Fibroblast of lung (primary cell): ENCODE measurements at regions not wholly inside any gene's neighbourhood (a gene's known extent, or its start where the extent isn't known, plus 50 kb on each side); places are given as distances from the start of the nearest gene placed in this dataset.

Experiments used
- EZH2 ChIP-seq: IDR thresholded peaks from 2 replicates; pipeline ENCODE4 v1.5.1; 2012; ENCODE audit warnings: low read length, control low read depth, mild to moderate bottlenecking; ENCODE audit errors: missing control alignments
- TF ChIP-seq, protein P1 (sequence below), 2 donors: IDR thresholded peaks in 1 of 2; conservative IDR thresholded peaks in 1 of 2; 1 replicate in 1 of 2; 2 replicates in 1 of 2; pipeline ENCODE4 v1.5.1; 2011 to 2012; ENCODE audit warnings: low read length in 2 of 2, control low read depth in 1 of 2, inconsistent platforms in 1 of 2, low read depth in 1 of 2, mild to moderate bottlenecking in 1 of 2

DNA sequence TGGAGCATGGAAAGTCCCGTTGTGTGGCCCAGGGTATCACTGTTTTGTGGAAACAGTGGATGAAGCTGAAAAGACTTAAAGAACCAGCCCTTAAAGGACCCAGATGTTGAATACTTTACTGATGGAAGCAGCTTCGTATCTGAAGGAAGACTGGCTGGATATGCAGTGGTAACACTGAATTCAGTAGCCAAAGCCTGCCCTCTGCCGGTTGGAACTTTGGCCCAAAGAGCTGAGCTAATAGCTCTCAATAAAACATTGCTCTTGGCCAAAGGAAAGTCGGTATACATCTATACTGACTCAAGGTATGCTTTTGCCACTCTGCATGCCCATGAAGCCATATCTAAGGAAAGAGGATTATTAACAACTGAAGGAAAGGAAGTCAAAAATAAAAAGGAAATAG is 885.4 kb downstream of the PDCD6IP start:
- TF ChIP-seq, protein P1, sequence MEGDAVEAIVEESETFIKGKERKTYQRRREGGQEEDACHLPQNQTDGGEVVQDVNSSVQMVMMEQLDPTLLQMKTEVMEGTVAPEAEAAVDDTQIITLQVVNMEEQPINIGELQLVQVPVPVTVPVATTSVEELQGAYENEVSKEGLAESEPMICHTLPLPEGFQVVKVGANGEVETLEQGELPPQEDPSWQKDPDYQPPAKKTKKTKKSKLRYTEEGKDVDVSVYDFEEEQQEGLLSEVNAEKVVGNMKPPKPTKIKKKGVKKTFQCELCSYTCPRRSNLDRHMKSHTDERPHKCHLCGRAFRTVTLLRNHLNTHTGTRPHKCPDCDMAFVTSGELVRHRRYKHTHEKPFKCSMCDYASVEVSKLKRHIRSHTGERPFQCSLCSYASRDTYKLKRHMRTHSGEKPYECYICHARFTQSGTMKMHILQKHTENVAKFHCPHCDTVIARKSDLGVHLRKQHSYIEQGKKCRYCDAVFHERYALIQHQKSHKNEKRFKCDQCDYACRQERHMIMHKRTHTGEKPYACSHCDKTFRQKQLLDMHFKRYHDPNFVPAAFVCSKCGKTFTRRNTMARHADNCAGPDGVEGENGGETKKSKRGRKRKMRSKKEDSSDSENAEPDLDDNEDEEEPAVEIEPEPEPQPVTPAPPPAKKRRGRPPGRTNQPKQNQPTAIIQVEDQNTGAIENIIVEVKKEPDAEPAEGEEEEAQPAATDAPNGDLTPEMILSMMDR (conservative IDR thresholded peaks at IDR 0.05 in 1 of 2, IDR thresholded peaks at IDR 0.05 in 1 of 2; ENCODE audit: low read depth in 1 of 2, low read length in 2 of 2) = peak; percentile 32 to 42
- no peak for TF ChIP-seq EZH2
